CD4-positive, CD25-positive, alpha-beta regulatory T cell (primary cell): ENCODE measurements at regions not wholly inside any gene's neighbourhood (a gene's known extent, or its start where the extent isn't known, plus 50 kb on each side); places are given as distances from the start of the nearest gene placed in this dataset.

Experiments
- ATAC-seq, 2 donors: fragments of 150-1000 bp; cut with Tn5 transposase; one replicate each; pipeline ENCODE4 v1.10.0; 2021; ENCODE audit warnings: low read depth in 2 of 2, moderate number of reproducible peaks in 2 of 2, moderate library complexity in 1 of 2
- DNase-seq, 3 donors: peaks; one replicate each; pipeline versions ENCODE4 v3.0.0 to v3.0.0-alpha.2; 2012 to 2022; ENCODE audit warnings: mixed read lengths in 1 of 3
- H3K27ac ChIP-seq: one replicate; pipeline ENCODE4 v1.7.0; 2013; ENCODE audit warnings: mild to moderate bottlenecking, low read length; ENCODE audit not compliant: insufficient read depth, poor library complexity, severe bottlenecking
- H3K27me3 ChIP-seq: one replicate; pipeline ENCODE4 v1.7.0; 2013; ENCODE audit warnings: low read length; ENCODE audit not compliant: control insufficient read depth, insufficient read depth
- H3K36me3 ChIP-seq: one replicate; pipeline ENCODE4 v1.7.0; 2013; ENCODE audit warnings: mild to moderate bottlenecking, low read length, moderate library complexity; ENCODE audit not compliant: control insufficient read depth, insufficient read depth
- H3K4me1 ChIP-seq: 2 replicates; pipeline ENCODE4 v1.7.0; 2013; ENCODE audit warnings: mild to moderate bottlenecking, low read length; ENCODE audit not compliant: insufficient read depth, control insufficient read depth, poor library complexity, severe bottlenecking
- H3K4me3 ChIP-seq: one replicate; pipeline ENCODE4 v1.7.0; 2013; ENCODE audit warnings: low read depth, mild to moderate bottlenecking, low read length, moderate library complexity
- H3K9me3 ChIP-seq, 2 experiments: 1 replicate in 1 of 2; 2 replicates in 1 of 2; pipeline ENCODE4 v1.7.0; 2013; ENCODE audit warnings: low read length in 2 of 2, mild to moderate bottlenecking in 1 of 2, moderate library complexity in 1 of 2; ENCODE audit not compliant: control insufficient read depth in 2 of 2
- H3K27ac Mint-ChIP-seq, 3 donors: one replicate each; pipeline ENCODE4 v1.8.0; 2020 to 2022; ENCODE audit warnings: mild to moderate bottlenecking in 3 of 3, mixed read lengths in 3 of 3, moderate library complexity in 2 of 3
- H3K27me3 Mint-ChIP-seq: one replicate; pipeline ENCODE4 v1.8.0; 2022; ENCODE audit warnings: mild to moderate bottlenecking, mixed read lengths
- H3K36me3 Mint-ChIP-seq: one replicate; pipeline ENCODE4 v1.8.0; 2020; ENCODE audit warnings: mixed read lengths
- H3K4me1 Mint-ChIP-seq, 4 donors: one replicate each; pipeline ENCODE4 v1.8.0; 2020 to 2022; ENCODE audit warnings: mixed read lengths in 4 of 4, mild to moderate bottlenecking in 1 of 4
- H3K4me3 Mint-ChIP-seq, 4 donors: one replicate each; pipeline ENCODE4 v1.8.0; 2020 to 2022; ENCODE audit warnings: mild to moderate bottlenecking in 4 of 4, mixed read lengths in 4 of 4, moderate library complexity in 3 of 4
- H3K9me3 Mint-ChIP-seq, 7 donors: one replicate each; pipeline ENCODE4 v1.8.0; 2020 to 2022; ENCODE audit warnings: mixed read lengths in 7 of 7, mild to moderate bottlenecking in 3 of 7, moderate library complexity in 2 of 7

DNA sequence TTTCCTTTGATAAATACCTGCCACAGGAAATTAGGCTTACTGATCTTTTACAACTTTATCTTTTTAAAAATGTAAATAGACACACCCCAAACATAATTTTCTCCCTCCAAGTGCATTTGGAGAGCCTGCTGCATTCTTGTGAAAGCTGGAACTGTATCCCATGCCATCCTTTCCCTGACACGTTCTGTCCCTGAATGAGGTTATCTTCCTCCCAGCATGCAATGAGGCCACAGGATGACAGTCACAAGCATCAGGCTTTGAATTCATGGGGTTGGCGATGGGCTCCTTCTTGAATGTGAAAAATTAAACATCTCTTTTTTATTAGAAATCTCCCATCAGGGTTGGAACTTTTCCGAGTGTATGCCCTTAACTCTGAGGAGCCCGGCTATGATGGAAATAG lies 77.8 kb downstream of the CTAGE1 start:
- no peak for ATAC-seq
- Mint-ChIP-seq H3K27me3 (no peaks in the 10 kb centered on the region), H3K4me3 (no peak overlapping the region), H3K9me3 (peaks cover 0 to 2% (median 0%) of the 10 kb centered on the region in 7 donors), H3K36me3 (no peaks in the 10 kb centered on the region), H3K27ac (no peak overlapping the region), H3K4me1 (peaks cover 0 to 28% (median under 1%) of the 10 kb centered on the region in 4 donors)
- Histone ChIP-seq H3K27me3 (no peaks in the 10 kb centered on the region), H3K36me3 (no peaks in the 10 kb centered on the region), H3K9me3 (no peaks in the 10 kb centered on the region), H3K4me1 (no peaks in the 10 kb centered on the region), H3K4me3 (no peak overlapping the region), H3K27ac (no peak overlapping the region)
- no peak for DNase-seq

DNA sequence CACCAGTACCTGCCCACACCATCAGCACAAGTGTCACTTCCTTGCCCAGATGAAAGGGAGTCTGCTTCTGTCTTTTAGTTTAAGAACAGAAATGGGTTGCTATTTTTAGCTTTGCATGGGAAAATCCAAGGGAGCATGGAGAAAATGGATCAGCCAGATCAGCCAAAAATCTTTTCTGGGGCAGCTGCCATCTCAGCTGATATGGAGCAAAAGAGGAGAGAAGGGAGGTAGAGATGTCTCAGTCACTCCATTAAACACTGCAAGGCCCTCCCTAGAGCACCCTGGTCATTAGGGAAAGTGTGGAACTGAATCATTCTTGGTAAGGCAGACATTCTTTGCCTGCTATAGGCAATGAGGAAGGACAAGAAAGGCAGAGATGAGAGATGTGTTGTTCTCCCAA lies 79.9 kb downstream of the CTAGE1 start:
- H3K9me3 Mint-ChIP-seq = peaks cover 0 to 2% (median 0%) of the 10 kb centered on the region in 7 donors
- peak overlapping the region in 2 of 3 donors; percentile 4 to 76 for H3K27ac Mint-ChIP-seq
- Histone ChIP-seq H3K27ac (no peak overlapping the region), H3K4me1 (no peaks in the 10 kb centered on the region), H3K36me3 (no peaks in the 10 kb centered on the region), H3K4me3 (no peak overlapping the region), H3K27me3 (no peaks in the 10 kb centered on the region), H3K9me3 (no peaks in the 10 kb centered on the region)
- DNase-seq = no peak
- no peaks in the 10 kb centered on the region for H3K27me3 Mint-ChIP-seq
- H3K4me3 Mint-ChIP-seq = no peak overlapping the region
- ATAC-seq = no peak
- H3K4me1 Mint-ChIP-seq = peaks cover 0 to 16% (median under 1%) of the 10 kb centered on the region in 4 donors
- H3K36me3 Mint-ChIP-seq = no peaks in the 10 kb centered on the region

DNA sequence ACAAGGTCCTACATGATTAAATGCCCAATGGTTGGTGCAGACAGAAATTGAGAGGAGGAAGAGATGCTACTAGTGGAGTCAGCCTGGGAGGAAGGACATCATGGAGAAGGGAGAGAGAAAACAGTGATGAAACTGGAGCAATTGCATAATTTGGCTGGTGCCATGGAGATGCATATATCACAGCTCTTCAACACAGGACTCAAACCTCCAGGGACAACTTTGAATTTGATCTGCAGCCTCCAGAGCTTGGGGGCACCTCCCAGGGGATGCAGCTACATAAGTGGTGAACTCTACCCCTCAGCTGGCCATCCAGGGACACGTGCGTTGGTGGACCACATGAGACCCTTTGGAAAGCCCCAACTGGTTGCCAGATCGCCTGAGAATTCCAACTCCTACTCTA lies 80.4 kb downstream of the CTAGE1 start:
- H3K9me3 Mint-ChIP-seq = peaks cover 0 to 2% (median 0%) of the 10 kb centered on the region in 7 donors
- H3K4me3 ChIP-seq = no peak overlapping the region
- no peaks in the 10 kb centered on the region for H3K4me1 ChIP-seq
- ATAC-seq = no peak
- no peaks in the 10 kb centered on the region for H3K27me3 Mint-ChIP-seq
- H3K4me1 Mint-ChIP-seq = peaks cover 0 to 15% (median under 1%) of the 10 kb centered on the region in 4 donors
- H3K27ac ChIP-seq = no peak overlapping the region
- no peaks in the 10 kb centered on the region for H3K36me3 Mint-ChIP-seq
- H3K27me3 ChIP-seq = no peaks in the 10 kb centered on the region
- no peak overlapping the region for H3K4me3 Mint-ChIP-seq
- H3K9me3 ChIP-seq = no peaks in the 10 kb centered on the region
- no peak for DNase-seq
- H3K27ac Mint-ChIP-seq = peak overlapping the region in 2 of 3 donors; percentile 4 to 76
- no peaks in the 10 kb centered on the region for H3K36me3 ChIP-seq

DNA sequence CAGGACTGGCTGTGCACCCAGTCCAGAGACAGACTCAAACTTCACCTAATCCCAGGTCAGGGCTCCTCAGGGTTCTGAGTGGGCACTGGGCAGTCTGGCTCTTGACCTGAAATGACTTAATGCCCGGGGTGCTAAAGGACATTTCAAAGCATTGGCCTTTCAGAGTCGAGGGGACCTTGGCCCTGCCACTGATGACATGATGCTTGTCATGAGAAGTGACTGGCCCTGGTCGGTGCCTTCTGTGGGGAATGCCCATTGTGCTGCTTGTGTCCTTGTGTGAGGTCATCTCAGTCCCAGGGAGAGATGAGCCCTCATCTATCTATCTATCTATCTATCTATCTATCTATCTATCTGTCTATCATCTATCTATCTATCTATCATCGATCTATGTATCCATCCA lies 81.3 kb downstream of the CTAGE1 start:
- Mint-ChIP-seq H3K4me1 (peaks cover 0 to 11% (median under 1%) of the 10 kb centered on the region in 4 donors), H3K27ac (no peak overlapping the region), H3K27me3 (no peaks in the 10 kb centered on the region), H3K4me3 (no peak overlapping the region), H3K9me3 (peaks cover 0 to 2% (median 0%) of the 10 kb centered on the region in 7 donors), H3K36me3 (no peaks in the 10 kb centered on the region)
- ATAC-seq = no peak
- H3K36me3 ChIP-seq = no peaks in the 10 kb centered on the region
- H3K9me3 ChIP-seq = no peaks in the 10 kb centered on the region
- H3K4me3 ChIP-seq = no peak overlapping the region
- no peaks in the 10 kb centered on the region for H3K4me1 ChIP-seq
- H3K27ac ChIP-seq = no peak overlapping the region
- DNase-seq = no peak
- no peaks in the 10 kb centered on the region for H3K27me3 ChIP-seq

DNA sequence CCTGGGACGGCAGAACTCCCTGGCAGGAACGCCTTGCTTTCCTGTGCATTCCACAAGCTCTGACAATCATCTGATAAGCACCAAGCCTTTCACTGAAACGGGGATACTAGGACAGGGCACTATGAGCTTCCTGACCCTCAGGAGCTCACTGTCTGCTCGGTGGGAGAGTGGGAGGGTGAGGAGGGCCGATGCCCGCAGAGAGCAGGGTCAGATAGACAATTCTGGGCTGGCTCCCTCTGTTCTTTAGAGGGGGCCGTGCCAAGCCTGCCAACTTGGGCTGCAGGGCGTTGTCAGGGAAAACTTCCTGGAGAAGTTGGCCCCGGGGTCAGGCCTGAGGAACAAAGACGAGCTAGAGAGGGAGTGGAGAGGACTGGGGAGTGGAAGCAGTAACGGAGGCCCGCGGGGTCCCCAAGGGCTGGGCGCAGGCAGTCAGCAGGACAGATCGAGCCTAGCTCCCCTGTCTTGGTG lies 82.0 kb downstream of the CTAGE1 start:
- H3K27me3 ChIP-seq = no peaks in the 10 kb centered on the region
- Mint-ChIP-seq H3K27me3 (no peaks in the 10 kb centered on the region), H3K36me3 (no peaks in the 10 kb centered on the region), H3K4me1 (peaks cover 0 to 9% (median 0%) of the 10 kb centered on the region in 4 donors), H3K27ac (no peak overlapping the region), H3K9me3 (peaks cover 0 to 2% (median 0%) of the 10 kb centered on the region in 7 donors), H3K4me3 (no peak overlapping the region)
- ATAC-seq = no peak
- no peak for DNase-seq
- no peaks in the 10 kb centered on the region for H3K9me3 ChIP-seq
- no peak overlapping the region for H3K4me3 ChIP-seq
- no peaks in the 10 kb centered on the region for H3K36me3 ChIP-seq
- no peaks in the 10 kb centered on the region for H3K4me1 ChIP-seq
- H3K27ac ChIP-seq = no peak overlapping the region

DNA sequence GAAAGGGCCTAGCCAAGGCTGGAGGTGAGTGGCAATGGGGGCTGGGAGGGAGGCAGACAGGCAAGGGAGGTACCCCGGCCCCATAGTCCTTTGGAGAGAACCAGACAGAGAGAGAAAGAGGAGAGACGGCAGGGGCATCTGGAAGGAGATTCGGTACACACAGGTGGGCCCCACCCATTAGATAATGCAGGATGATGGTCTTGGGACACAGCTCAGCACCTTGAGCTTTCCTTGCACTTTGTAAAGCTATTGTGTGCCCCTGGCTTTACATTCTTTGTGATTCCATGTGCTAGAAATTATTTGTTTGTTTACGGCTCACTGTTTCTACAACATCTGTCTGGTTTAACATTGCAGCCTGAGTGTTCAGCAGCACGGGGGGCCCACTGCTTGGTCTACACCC lies 83.1 kb downstream of the CTAGE1 start:
- H3K4me1 ChIP-seq = no peaks in the 10 kb centered on the region
- no peaks in the 10 kb centered on the region for H3K27me3 ChIP-seq
- Mint-ChIP-seq H3K27me3 (no peaks in the 10 kb centered on the region), H3K27ac (no peak overlapping the region), H3K4me1 (peaks cover 0 to 9% (median 0%) of the 10 kb centered on the region in 4 donors), H3K36me3 (no peaks in the 10 kb centered on the region), H3K9me3 (peaks cover 0 to 4% (median 0%) of the 10 kb centered on the region in 7 donors), H3K4me3 (no peak overlapping the region)
- no peaks in the 10 kb centered on the region for H3K9me3 ChIP-seq
- no peak overlapping the region for H3K27ac ChIP-seq
- H3K4me3 ChIP-seq = no peak overlapping the region
- no peak for DNase-seq
- no peak for ATAC-seq
- H3K36me3 ChIP-seq = no peaks in the 10 kb centered on the region

DNA sequence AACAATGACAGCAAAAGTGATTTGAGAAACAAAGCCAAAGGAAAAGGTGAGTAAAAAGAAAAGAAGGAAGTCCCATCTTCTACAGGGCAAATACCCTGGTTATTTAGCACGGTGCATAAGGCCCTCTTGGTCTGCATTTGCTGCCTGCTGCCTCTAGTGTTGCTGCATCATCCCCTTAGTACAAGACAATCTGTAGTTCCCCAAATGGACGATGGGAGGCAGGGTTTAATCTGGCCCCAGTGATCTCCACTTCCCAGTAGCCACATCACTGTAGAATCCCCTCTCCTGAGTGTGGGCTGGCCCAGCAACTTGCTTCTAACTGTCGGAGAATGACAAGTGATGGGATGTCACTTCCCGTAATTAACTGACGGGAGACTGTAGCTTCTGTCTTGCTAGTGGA lies 85.1 kb downstream of the CTAGE1 start:
- no peak for ATAC-seq
- Histone ChIP-seq H3K4me1 (no peaks in the 10 kb centered on the region), H3K27me3 (no peaks in the 10 kb centered on the region), H3K27ac (no peak overlapping the region), H3K36me3 (no peaks in the 10 kb centered on the region), H3K9me3 (no peaks in the 10 kb centered on the region), H3K4me3 (no peak overlapping the region)
- H3K27me3 Mint-ChIP-seq = no peaks in the 10 kb centered on the region
- H3K27ac Mint-ChIP-seq = peak overlapping the region in 1 of 3 donors; percentile 21
- no peaks in the 10 kb centered on the region for H3K36me3 Mint-ChIP-seq
- DNase-seq = no peak
- no peak overlapping the region for H3K4me3 Mint-ChIP-seq
- H3K4me1 Mint-ChIP-seq = peaks cover 0 to 6% (median 0%) of the 10 kb centered on the region in 4 donors
- peaks cover 0 to 5% (median 0%) of the 10 kb centered on the region in 7 donors for H3K9me3 Mint-ChIP-seq

DNA sequence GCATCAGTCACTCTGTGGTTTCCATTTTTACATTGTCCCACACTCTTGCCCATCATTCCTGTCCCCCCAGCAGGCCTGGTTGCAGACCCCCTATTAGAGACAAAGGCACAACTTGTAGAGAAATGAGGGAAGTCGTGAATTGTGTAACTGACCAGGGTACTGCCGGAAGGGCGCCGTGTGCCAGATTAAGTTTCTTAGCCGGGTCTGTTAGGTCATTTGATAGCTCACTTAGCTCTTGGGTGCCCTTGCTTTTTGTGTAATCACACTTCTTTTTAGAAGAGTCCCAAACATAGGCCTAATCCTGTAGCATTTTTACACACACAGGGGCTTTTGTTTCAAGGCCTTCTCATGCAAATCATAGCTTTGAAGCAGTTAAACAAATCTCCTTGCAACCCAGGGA lies 87.2 kb downstream of the CTAGE1 start:
- H3K4me1 ChIP-seq = no peaks in the 10 kb centered on the region
- no peaks in the 10 kb centered on the region for H3K27me3 Mint-ChIP-seq
- no peaks in the 10 kb centered on the region for H3K4me1 Mint-ChIP-seq
- H3K4me3 ChIP-seq = no peak overlapping the region
- H3K4me3 Mint-ChIP-seq = no peak overlapping the region
- H3K9me3 Mint-ChIP-seq = peaks cover 0 to 5% (median 0%) of the 10 kb centered on the region in 7 donors
- H3K27ac Mint-ChIP-seq = no peak overlapping the region
- no peaks in the 10 kb centered on the region for H3K27me3 ChIP-seq
- H3K27ac ChIP-seq = no peak overlapping the region
- H3K9me3 ChIP-seq = no peaks in the 10 kb centered on the region
- H3K36me3 ChIP-seq = no peaks in the 10 kb centered on the region
- no peak for ATAC-seq
- DNase-seq = no peak
- no peaks in the 10 kb centered on the region for H3K36me3 Mint-ChIP-seq
